ENCODE measurements at regions not wholly inside any gene's neighbourhood (a gene's known extent, or its start where the extent isn't known, plus 50 kb on each side); places are given as distances from the start of the nearest gene placed in this dataset.
"Not testable (repeated sequence)": the region's sequence is repeated elsewhere in the genome, so short reads cannot be mapped to it uniquely, and the experiment has no call there.

DNA sequence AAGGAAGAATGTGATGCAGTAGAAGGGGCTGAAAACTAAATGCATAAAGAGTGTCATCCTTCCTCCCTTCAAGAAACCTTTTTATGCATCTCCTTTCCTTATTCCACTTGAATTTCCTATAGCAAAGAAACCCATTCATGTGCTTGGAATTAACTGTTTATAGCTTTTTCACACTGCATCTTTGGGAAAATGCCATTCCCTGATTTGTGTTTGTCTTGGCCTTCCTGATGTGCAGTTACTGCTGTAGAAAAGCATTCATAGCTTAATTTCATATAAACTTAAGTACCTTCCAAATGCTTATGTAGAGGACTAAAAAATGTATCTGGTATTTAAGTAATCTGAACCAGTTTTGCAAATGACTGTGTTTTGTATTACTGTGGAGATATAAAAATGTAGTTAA lies 61.8 kb downstream of the SDR9C7 start:
- DNase-seq = no peak

DNA sequence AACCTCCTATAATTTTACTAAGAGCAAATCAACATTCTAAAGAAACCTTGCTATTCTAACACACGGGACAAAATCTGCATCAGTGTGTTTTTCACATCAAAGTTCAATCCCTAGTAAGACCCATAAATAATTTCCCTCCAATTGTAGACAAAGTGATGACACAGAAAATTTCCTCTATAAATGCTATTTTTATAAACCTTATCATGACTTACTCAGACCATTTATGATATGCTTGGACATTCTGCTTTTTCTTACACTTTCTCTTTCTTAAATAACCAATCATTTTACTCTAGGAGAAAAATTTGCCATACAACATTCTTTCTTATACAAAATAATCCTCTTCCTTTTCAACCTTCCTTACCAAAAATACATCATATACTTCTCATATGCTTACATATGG lies 67.0 kb downstream of the SDR9C7 start:
- DNase-seq = no peak

DNA sequence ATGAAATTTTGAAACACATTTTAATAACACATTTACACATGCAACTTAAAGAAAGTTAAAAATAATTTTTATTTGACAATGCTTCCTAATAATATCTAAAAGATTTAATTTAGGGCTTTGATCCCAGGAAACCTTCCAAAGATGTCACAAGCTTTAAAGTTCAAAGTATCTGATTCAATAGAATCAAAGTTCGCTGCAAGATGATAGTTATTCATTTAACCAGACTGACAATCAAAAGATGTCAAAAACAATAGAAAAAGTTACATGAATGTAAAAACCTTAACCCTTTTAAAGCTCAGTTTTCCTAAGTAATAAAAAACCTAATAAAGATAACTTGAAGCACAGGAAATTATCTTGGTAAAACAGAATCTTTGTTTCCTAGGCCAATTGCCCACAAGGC lies 67.7 kb downstream of the SDR9C7 start:
- DNase-seq = no peak

DNA sequence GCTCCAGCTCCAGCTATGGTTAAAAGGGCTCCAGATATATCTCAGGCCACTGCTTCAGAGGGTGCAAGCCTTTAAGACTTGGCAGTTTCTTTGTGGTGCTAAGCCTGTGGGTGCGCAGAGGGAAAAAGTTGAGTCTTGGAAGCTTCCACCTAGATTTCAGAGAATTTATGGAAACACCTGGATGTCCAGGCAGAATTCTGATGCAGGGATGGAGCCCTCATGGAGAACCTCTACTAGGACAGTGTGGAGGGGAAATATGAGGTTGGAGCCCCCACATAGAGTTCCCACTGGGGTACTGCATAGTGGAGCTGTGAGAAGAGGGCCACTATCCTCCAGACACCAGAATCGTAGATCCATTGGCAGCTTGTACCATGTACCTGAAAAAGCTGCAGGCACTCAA lies 69.9 kb downstream of the SDR9C7 start:
- no peak for DNase-seq

DNA sequence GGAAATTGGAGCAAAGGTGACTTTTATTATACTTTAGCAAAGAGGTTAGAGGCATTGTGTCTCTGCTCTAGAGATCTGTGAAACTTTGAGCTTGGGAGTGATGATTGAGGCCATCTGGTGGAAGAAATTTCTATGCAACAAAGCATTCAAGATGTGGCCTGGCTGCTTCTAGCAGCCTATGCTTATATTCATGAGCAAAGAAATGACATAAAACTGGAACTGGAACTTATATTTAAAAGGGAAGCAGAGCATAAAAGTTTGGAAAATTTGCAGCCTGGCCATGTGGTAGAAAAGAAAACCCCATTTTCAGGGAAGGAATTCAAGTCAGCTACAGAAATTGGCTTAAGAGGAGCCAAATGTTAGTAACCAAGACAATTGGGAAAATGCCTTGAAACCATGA lies 70.4 kb downstream of the SDR9C7 start:
- no peak for DNase-seq

DNA sequence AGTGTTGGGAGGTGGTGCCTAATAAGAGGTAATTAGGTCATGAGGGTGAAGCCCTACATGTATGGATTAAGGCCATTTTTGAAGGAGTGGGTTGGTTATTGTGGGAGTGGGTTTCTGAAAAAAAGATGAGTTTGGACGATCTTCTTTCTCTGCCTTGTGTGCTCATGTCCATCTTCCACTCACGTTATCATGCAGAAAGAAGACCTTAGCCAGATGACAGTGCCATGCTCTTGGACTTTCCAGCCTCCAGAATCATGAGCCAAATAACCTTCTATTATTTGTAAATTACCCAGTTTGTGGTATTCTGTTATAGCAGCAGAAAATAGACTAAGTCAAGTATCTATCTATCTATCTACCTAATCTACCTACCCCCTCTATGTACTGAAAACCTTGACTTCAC lies 71.9 kb downstream of the SDR9C7 start:
- no peak for DNase-seq

DNA sequence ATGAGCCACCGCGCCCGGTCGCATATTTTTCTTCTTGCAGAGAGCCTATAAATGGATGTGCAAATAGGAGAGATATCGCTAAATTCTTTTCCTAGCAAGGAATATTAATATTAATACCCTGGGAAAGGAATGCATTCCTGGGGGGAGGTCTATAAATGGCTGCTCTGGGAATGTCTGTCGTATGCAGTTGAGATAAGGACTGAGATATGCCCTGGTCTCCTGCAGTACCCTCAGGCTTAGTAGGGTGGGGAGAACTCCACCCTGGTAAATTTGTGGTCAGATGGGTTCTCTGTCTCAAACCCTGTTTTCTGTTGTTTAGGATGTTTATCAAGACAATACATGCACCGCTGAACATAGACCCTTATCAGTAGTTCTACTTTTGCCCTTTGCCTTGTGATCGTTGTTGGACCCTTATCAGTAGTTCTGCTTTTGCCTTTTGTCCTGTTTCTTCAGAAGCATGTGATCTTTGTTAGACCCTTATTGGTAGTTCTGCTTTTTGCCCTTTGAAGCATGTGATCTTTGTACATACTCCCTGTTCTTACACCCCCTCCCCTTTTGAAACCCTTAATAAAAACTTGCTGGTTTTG lies 80.7 kb downstream of the SDR9C7 start:
- DNase-seq = not testable (repeated sequence)

DNA sequence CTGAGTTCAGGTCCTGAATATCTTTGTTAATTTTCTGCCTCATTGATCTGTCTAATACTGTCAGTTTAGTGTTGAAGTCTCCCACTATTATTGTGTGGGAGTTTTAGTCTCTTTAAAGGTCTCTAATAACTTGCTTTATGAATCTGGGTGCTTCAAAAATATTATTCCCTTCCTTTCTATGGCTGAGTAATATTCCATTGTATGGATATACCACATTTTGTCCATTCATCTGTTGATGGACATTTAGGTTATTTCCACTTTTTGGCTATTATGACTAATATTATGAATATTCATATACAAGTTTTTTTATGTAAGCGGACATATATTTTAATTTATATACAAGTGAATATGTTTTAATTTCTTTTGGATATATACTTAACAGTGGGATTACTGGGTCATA lies 82.7 kb downstream of the SDR9C7 start:
- DNase-seq = no peak

DNA sequence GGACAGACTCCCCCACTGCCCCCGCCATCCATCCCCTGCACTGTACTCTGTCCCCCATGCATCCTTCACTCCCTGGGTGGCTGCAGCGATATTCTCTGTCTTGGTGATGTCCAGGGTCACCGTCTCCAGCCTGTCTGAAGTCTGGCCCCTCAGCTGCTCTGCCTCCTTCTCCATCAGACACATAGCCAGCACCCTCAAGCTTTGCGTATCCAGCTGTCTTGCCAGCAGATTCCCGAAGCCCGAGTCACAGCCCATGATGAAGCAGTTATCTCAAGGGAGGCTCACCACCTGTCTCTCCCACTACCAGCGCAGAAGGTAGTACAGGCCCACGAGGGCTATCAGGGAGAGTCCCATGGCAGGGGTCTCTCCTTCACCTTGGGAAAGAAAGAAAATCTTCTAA lies 77.8 kb downstream of the HSD17B6 start:
- DNase-seq = no peak

DNA sequence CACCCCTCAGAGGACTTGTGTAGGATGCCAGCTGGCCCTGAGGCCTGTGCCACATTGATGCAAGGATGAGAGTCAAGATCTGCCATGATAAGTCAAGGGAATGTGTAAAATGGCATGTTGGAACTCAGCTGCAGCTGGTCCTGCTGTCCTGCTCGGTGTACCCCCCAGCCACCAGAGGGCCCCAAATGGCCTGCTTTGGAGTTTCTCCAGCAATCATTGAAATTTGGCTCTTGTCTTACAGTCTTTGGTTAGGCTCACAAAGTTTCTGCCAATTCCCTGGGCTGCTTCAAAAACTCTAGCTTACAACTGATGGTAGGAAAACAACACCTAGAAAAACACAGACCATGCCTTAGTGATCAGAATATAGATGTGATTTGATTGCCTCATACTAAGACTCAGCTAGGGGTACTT lies 76.8 kb downstream of the HSD17B6 start:
- DNase-seq = peak; percentile 29

DNA sequence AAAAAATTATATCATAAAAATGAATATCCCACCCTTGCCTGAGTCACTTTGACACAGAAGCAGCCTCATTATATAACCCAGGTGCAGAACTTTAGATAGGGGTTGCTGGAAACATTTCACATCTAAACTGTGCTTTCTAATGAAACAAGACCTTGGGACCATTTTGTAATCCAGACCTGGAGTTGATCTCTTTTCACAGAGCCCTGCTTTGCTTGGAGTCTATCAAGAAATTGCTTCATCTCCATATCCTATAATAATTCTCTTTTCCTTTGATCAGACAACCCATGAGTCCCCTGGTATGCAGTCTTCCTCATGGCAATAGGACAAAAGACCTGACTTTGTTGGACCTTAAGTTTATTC lies 76.3 kb downstream of the HSD17B6 start:
- no peak for DNase-seq

DNA sequence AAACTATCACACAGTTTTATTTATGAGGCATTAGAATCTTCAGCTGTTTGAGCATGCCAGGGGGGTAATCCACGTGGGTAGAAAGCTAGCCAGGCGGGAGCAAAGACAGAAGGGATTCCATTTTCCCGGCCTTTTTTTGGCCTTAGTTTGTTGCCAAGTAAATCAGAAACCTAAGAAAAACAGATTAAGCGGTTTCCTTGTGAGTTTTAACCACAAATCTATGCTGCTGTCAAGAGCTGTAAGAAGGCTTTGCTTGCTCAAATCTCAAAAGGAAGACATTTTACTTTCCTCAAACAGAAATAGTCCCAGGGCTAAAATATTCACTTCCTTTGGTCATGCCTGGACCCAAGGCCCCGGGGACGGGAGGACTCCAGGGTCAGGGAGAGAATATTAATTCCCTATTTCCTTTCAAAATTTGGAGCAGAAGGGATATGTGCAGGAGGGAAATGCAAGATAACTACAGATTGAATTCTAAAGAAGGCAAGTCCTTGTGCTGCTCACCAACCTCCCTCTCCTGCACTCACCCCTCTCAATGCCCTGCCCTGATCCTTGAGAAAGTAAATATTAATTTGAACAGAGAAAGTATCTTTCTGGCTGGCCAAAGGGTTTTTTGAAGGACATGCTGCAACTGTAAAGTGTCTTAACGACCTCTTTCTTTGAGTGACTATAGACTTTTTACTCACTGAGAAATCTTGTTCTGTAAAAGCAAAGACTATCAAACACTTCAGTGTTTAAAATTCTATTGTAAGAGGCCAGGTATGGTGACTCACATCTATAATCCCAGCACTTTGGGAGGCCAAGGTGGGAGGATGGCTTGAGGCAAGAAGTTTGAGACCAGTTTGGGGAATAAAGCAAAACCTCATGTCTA lies 75.7 kb downstream of the HSD17B6 start:
- DNase-seq = no peak

Measured in CD4-positive, alpha-beta T cell treated with Interleukin-15 for 1 hour (primary cell).